Gastroesophageal sphincter (tissue), 3 donors: ENCODE measurements at regions not wholly inside any gene's neighbourhood (a gene's known extent, or its start where the extent isn't known, plus 50 kb on each side); places are given as distances from the start of the nearest gene placed in this dataset.

Experiments used
- POLR2A ChIP-seq, 2 donors: fragments of 450-650 bp; IDR thresholded peaks; one replicate each; pipeline ENCODE4 v1.6.1; 2017; ENCODE audit warnings: antibody characterized with exemption in 2 of 2, mild to moderate bottlenecking in 2 of 2, moderate library complexity in 1 of 2
- POLR2AphosphoS5 ChIP-seq: sonication (generic); formaldehyde crosslinking; IDR thresholded peaks from one replicate; pipeline ENCODE4 v1.6.1; 2017; ENCODE audit warnings: antibody characterized with exemption
- TF ChIP-seq, protein P1 (sequence below), 4 experiments: fragments of 200-600 bp in 2 of 4; fragments of 450-650 bp in 2 of 4; sonication (generic) in 1 of 4; IDR thresholded peaks; one replicate each; pipeline ENCODE4 v1.5.1; 2017 to 2019; ENCODE audit warnings: antibody characterized with exemption in 4 of 4, mild to moderate bottlenecking in 2 of 4, moderate library complexity in 2 of 4

DNA sequence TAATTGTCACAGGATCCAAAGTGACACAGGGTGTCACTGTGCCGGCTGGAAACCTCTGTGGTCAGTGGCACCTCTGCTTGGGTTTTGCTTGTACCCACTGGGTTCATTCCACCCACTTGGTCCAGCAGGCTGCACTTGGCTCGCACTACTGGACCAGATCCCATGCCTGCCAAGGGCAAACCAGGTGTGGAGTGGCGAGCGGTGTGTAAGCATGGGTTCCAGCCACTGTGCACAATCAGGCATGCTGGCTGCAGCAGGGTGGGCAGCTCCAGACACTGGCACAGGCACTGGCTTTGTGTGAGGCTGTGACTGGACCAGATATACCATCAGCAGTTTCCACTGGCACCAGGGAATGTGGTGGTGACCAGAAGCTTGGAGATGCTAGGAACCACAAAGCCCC, 261.4 kb downstream of the KCNA4 start:
- TF ChIP-seq, protein P1, sequence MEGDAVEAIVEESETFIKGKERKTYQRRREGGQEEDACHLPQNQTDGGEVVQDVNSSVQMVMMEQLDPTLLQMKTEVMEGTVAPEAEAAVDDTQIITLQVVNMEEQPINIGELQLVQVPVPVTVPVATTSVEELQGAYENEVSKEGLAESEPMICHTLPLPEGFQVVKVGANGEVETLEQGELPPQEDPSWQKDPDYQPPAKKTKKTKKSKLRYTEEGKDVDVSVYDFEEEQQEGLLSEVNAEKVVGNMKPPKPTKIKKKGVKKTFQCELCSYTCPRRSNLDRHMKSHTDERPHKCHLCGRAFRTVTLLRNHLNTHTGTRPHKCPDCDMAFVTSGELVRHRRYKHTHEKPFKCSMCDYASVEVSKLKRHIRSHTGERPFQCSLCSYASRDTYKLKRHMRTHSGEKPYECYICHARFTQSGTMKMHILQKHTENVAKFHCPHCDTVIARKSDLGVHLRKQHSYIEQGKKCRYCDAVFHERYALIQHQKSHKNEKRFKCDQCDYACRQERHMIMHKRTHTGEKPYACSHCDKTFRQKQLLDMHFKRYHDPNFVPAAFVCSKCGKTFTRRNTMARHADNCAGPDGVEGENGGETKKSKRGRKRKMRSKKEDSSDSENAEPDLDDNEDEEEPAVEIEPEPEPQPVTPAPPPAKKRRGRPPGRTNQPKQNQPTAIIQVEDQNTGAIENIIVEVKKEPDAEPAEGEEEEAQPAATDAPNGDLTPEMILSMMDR (IDR thresholded peaks at IDR 0.05), result no peak
- no peak for TF ChIP-seq POLR2AphosphoS5
- no peak for TF ChIP-seq POLR2A (IDR thresholded peaks at IDR 0.05)
